SU-DHL-6 (cell line): ENCODE measurements at regions not wholly inside any gene's neighbourhood (a gene's known extent, or its start where the extent isn't known, plus 50 kb on each side); places are given as distances from the start of the nearest gene placed in this dataset.

Experiments
- EZH2phosphoT487 ChIP-seq: fragments of 200-600 bp; sonication (generic), shearing (Covaris generic); conservative IDR thresholded peaks from 2 replicates; pipeline ENCODE4 v1.6.1; 2018; ENCODE audit warnings: mild to moderate bottlenecking, antibody characterized with exemption, low read length, moderate library complexity, mixed read lengths
- TF ChIP-seq, protein P1 (sequence below): fragments of 200-600 bp; sonication (generic); IDR thresholded peaks from one replicate; pipeline ENCODE4 v1.5.1; 2017; ENCODE audit warnings: antibody characterized with exemption, mild to moderate bottlenecking, low read length, moderate library complexity; ENCODE audit not compliant: insufficient read depth, poor library complexity, severe bottlenecking

DNA sequence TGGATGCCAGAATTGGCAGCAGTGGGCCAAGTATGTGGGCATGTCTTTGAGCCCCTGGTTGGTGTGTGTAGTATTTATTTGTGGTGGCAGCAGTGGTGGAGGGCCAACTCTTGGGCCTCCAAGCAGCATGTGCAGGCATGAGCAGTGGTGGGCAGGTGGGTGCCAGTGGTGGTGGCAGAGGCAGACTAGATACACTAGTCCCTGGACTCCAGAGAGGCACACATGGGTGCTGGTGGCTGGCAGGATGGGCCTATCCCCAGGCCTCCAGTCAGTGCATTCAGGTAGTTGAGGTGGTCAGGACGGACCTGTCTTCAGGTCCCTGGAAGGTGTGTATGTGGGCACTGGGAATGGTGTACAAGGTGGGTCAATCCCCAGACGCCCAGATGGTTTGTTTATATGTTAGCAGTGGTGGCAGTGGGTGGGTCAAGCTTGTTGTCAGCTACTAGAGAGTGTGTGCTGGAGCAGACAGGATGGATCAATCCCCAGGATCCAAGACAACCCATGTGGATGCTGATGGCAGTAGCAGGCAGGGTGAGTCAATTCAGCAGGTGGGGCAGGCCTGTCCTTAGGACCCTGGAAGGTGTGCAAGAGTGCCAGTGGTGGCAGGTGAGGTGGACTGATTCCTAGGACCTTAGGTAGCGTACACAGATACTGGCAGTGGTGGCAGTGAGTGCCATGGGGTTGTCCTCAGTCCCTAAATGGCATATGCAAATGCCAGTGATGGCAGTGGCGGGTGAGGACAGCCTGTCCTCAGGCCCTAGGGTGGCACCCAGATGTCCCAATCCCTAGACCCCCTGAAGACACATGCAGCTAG is 294.3 kb downstream of the RPS24 start:
- TF ChIP-seq EZH2phosphoT487: no peak
- TF ChIP-seq, protein P1, sequence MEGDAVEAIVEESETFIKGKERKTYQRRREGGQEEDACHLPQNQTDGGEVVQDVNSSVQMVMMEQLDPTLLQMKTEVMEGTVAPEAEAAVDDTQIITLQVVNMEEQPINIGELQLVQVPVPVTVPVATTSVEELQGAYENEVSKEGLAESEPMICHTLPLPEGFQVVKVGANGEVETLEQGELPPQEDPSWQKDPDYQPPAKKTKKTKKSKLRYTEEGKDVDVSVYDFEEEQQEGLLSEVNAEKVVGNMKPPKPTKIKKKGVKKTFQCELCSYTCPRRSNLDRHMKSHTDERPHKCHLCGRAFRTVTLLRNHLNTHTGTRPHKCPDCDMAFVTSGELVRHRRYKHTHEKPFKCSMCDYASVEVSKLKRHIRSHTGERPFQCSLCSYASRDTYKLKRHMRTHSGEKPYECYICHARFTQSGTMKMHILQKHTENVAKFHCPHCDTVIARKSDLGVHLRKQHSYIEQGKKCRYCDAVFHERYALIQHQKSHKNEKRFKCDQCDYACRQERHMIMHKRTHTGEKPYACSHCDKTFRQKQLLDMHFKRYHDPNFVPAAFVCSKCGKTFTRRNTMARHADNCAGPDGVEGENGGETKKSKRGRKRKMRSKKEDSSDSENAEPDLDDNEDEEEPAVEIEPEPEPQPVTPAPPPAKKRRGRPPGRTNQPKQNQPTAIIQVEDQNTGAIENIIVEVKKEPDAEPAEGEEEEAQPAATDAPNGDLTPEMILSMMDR: no peak
